Ammon's horn (tissue), 1 donor: ENCODE measurements at regions not wholly inside any gene's neighbourhood (a gene's known extent, or its start where the extent isn't known, plus 50 kb on each side); places are given as distances from the start of the nearest gene placed in this dataset.
"Not testable (repeated sequence)": the region's sequence is repeated elsewhere in the genome, so short reads cannot be mapped to it uniquely, and the experiment has no call there.

Experiments
- DNase-seq: peaks from one replicate; pipeline ENCODE4 v3.0.0-alpha.2; 2016; ENCODE audit warnings: low spot score

DNA sequence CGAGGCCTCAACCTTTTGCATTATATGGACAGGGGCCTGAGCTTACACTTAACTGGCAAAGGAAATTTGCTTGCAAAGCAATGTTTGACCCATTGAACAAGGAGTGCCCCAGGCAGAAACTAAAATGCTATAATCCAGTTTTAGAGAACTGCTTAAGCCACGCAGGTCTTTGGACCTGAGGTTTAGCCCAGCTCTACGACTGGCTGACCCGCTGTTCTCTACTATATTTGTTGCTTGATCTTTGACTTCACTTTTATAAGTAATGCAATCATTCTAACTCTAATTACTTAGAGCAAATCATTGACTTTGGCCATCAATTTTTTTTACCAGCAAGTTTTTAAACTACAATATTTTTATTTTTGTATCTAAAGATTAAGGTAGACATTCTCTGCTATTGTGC lies 268.8 kb downstream of the MREG start:
- DNase-seq, result no peak

DNA sequence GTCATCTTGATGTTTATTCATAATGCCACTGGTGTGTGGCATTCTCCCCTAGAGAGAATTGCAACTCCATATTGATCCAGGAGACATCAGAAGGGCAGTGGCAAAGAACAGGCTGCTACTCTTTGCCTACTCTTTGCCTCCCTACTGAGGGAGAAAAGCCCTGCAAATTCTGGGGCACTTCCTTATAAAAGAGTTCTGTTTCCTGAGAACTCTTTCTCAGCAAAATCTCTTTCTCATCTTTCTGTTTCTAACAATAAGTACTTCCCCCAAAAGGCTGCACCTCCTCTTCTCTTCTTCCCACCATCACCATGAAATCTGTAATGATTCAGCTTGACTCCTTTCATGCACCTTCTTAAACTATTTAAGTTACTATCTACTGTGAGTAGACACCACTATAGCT lies 270.3 kb downstream of the MREG start:
- DNase-seq, result no peak

DNA sequence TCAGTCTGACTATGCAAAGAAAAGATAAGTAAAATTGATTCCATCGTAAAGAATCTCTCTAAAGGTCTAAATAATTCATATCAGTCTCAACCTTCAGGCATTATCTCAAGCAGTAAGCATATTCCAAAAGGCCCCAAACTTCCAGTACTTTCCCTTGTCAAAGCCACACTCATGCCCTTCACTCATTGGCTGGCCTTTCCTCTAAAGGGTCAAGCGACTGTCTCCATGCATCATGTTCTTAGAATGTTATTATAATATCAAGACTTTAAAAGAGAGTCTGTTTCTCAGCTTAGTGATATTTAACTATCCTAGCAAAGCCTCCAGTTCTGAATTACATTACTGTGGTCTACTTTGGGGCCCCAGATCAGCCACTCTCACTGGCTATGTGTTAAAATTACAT lies 271.3 kb downstream of the MREG start:
- DNase-seq, result no peak

DNA sequence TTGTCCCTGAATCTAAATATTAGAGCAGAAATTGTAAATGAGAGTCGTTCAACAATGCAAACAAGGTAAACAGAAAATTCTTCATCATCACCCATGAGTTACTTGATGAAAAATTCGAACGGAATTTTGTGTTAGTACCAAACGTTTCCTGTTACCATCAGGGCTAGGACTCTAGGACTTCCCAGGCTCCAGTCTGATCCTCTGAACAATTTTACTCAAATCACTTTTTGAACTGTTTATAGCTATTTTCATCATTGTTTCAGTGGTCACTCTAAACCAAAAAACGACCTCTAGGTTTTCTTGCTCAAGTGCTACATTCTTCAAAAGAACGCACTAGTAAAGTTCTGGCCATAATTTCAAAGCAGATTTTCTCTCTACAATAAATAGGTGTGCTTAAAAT lies 273.3 kb downstream of the MREG start:
- no peak for DNase-seq

DNA sequence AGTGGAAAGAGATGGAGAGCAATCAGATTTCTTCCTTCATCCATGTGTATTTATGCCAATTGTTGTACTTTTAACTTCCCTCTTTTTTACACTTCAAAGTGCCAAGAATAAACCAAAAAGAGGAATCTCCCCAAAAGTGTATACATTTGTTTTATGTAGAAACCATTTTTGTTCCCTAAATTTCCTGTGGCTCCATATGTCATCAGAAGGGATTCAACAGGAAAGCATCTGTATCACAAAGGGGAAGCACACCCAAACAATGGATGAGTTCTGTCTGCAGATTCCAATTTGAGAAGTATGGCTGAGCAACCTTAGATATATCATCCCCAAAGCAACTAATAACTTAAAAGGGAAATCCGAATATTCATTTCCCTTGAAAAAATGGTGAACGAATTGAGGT lies 275.0 kb downstream of the MREG start:
- DNase-seq, result no peak

DNA sequence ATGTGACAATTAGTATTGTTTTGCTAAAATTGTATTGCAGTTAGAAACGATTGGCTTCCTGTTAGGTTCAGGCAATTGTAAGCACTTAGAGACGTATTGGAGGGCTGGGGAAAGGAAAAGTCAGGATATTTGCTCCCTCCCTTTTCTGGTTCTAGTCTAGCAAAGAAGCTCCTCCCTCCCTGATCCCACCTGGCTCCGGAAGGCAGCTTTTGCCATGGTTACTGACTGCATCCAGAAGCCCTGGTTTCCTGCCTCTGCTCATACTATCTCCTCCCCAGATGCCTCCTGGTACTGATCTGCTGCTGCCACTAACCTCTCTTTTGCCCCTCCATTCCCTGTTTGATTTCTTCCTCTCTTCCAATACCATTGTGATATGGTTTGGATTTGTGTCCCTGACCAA lies 275.9 kb downstream of the MREG start:
- DNase-seq, result no peak

DNA sequence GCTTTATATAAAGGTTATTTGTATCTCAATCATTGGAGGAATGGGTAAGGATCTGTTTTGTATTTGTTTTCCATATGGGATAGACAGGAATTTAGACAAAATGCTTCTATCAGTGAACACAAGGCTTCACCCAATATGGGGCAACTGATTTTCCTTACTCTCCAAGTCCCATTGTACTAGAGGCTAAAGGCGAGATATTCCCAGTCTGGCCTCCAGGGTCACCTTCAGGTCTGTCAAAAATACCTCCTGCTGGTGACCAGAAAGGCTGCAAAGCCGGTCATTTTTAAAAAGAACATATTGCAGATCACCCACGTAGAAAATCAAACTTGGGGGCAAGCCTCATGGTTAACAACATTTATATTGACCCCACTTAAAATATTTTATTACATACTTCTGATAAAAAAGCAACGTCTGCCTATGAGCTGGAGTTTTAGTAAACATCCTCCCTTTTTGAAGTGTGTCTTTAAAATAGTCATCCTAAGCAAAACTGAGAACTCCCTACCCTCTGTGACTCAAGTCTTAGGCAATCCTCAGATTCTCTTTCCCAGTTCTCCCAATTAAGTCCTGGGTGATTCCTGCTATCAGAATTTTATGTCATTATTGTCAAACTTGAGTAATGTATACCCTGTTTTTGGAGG lies 276.6 kb downstream of the MREG start:
- no peak for DNase-seq

DNA sequence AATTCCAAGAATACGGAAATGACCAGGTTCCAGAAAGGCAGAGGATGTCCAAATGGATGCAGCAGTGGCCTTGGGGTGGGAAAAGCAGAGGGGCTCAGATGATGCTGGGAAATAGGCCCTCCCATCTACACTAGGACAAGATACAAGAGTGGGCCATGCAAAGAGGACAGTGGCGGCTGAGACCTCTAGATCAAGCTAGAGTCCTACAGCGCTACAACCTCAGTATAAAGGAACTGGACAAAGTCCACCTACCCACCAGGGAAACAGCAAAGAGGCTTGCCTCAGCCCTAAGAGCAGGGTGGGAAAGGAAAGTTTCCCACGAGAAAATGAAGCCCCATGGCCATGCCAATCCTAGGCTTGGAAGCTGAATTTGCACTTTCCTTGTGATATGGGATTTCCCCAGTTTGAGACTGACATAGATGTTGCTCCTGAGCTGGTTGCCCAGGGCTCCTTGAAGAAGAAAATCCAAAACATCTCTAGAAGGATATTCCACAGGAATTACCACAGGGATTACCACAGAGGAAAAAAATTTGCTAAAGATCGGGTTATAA lies 282.2 kb downstream of the MREG start:
- no peak for DNase-seq

DNA sequence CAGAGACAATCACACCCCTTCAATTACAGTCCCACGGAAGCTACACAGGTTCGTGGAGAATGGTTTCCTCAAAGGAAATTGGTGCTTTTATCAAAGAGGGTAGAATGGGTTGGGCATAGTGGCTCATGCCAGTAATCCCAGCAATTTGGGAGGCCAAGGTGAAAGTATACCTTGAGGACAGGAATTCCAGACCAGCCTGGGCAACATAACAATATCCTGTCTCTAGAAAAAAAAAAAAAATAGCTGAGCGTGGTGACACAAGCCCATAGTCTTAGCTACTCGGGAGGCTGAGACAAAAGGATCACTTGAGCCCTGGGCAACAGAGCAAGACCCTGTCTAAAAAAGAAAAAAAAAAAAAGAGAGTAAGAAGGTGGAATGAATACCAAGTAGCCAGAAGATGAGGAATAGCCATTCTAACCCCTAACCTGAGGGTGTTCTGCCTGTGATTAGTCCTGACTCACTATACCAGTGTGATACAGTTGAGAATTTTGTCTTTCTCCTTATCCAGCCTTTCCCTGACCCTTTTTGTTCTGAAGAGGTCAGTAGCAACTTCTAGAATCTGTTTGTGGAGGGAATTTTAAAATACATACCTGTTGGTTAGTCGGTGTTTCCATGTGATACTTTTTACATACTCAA lies 283.2 kb downstream of the MREG start:
- no peak for DNase-seq

DNA sequence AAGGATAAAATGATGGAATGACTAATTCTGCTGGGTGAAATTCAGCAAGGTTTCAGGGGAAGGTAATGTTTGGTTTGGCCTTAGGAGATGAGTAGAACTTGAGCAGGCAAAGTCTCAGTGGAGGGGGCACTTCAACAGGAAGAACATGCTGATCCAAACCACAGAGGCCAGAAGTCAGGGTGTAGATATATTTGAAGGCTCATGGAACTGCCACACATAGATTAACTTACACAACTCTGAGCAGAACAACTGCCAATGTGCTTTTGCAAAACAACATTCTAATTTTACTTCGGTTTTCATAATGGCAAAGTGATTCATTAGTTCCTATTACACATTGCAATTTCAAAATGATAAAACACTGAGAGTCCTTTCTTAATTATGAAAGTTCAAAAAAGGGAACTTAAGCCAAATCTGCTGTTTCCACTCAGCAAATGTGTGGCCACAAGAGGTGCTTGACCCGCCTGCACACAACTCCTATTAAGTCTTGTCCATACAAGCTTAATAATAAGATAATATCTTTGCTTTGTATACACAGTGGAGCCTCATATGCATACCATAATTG lies 284.8 kb downstream of the MREG start:
- peak; percentile 47 for DNase-seq

DNA sequence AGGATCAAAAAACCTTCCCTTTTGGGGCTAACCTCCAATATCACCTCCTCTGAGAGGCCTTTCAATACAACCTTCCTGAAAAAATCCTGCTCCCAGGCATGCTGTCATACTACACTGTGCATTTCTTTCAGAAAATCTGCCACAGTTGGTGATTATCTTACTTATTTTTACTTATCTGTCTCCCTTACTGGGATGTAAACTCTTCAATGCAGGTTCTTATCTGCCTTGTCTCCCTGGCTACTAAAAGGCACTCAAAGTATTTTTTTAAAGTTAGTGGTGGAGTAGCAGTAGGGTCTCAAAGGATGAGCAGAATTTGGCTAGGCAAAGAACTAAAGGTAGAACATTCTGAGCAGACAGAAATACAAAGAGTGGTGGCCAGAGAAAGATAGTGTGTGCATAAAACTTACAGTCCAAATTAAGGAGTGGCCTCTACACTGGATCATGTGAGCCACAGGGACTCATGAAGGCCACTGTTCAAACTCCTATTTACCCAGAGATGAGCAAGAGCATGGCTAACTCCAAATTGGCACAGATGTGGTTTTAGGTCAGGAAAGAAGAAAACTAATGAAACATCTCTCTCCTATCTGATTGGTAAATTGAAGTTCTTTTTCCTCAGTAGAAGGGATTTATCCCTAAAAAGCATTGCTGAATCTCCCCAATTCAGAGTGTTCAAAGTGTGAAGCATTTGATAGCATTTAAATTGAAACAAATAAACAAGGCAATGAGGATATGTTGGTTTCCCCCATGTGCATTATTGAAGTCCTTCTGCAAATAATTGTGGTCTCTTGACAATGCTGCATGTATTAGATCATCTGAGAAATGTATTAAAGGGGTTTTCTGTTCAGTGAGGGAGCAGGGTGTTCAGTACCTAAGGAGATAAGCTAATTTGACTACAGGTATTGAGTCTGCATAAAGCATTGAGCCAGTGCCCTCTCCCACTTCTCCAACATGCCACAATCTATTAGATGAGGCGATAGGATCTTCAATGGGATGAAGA lies 285.5 kb downstream of the MREG start:
- DNase-seq, result no peak

DNA sequence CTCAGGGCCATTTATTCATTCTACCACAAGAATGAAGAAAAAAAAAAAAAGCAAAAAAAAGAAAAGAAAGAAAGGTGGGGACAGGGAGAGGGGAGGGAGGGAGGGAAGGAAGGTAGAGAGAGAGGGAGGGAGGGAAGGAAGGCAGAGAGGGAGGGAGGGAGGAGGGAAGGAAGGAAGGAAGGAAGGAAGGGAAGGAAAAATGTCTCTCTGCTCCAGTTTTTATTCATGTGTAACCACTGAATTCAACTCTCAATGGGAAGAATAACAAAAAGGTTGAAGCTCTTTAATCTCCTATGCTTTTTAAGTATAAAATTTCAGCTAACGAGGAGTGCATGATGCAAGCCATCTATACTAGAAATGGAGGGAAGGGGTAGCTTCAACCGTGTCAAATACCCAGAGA lies 287.3 kb downstream of the MREG start:
- no peak for DNase-seq

DNA sequence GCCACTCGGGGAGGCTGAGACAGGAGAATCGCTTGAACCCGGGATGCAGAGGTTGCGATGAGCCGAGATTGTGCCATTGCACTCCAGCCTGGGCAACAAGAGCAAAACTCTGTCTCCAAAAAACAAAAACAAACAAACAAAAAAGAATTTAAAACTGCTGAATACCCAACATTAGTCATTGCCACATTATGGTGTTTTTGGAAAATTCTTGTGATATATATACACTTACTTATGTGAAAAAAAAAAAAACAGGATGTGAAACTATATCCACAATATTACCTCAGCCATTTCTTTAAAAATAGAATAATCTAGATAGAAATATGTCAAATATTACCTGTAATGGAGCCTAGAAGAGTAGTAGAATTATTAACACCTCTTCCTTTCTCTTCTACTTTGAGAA lies 288.3 kb upstream of the FN1 start:
- no peak for DNase-seq

DNA sequence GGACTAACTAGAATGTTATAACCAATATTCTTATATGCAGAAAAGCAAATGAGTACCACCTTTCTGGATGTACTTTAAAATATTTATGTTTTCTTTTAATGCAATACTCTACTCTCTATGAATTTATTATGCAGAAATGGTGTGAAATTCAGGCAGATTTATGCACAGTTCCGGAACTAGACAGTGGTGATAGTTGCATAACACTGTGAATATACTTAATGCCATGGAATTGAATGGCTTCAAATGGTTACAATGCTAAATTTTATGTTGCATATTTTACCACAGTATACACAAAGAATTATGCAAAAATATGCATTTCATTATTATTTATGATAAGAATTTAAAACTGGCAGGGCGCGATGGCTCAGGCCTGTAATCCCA lies 287.8 kb upstream of the FN1 start:
- DNase-seq, result no peak

DNA sequence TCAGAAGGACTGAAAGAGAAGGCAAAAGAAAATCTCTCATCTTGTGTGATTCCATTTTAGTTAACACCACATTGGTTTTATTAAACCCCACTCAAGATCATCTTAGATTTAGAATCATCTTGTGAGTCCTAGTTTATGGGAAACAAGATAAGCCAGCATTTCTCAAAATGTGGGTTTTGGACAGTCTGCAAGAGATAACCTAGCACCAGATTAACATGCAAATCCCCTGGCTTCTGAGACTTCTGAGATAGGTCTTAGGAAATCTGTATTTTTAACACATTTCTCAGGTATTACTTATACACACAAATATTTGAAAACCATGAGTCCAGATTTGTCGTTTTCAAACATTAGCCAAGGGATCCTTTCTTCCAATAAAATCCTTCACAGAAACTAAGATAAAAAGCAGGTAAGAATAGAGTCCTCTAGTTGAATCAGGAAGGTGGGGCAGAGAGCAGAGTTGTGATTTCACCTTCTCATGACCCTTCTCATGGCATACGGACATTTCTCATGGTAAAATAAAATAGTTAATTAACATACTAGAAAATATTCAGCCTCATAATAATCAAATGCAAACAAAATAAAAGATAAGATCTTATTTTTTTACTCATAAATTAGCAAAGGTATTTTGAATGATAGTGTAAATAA lies 287.2 kb upstream of the FN1 start:
- no peak for DNase-seq

DNA sequence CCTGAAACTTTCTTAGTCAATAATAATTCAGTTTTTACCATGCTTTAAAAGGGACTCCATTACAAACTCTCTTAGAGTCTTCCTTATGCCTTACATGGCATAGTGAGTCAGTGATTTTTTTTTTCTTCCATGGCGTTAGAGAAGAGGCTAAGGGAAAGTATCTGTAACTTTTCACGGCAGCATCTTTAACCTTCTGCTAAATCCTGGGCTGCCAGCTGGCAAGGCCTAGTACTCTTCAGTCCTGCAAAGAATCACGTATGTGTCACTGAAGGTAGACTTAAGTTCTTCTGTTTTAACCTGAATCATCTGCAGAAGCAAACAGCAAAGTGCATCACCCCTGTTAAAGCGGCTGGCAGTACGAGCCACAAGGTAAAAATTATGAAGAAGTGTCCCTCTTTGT lies 286.3 kb upstream of the FN1 start:
- no peak for DNase-seq

DNA sequence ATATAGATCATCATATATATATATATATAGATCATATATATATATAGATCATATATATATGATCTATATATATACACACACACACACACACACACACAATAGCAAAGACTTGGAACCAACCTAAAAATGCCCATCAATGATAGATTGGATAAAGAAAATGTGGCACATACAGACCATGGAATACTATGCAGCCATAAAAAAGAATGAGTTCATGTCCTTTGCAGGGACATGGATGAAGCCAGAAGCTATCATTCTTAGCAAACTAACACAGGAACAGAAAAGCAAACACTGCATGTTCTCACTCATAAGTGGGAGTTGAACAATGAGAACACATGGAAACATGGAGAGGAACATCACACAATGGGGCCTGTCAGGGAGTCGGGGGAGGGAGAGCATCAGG lies 285.6 kb upstream of the FN1 start:
- DNase-seq, result not testable (repeated sequence)

DNA sequence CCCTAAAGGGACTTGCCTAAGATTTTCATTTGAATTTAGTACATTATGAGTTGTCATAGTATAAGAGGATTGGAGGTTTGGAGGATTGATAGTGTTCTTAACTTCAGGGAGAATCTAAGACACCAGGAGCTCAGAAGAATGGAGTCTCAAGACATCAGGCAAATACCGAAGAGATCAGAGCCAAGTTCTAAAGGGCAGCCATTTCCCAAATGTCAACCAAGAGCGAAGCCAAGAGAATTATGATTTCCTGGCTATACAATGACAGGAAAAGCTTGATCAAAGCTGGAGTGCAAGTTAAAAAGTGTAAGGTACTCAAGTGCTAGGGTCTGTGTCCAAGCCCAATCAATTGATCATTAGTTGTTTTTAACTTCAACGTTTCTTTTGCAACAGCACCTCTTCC lies 283.0 kb upstream of the FN1 start:
- no peak for DNase-seq

DNA sequence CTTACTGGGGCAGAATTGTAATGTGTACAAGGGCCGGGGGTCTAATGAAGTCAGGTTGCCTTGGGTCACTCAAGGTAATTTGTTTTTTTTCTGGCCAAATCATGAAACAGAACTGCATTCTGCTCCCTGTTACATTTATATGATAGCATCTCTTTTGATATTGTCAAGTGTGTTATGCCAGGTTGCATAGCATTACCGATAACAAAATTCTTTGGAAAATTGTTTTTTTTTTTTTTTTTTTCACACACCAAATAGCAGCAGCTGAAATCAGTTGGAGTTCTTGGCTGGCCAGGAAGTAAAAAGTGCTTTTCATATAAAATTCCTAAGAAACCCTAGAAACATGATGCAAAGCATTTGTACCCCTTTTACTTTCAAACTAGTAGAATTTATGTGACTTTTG lies 282.6 kb upstream of the FN1 start:
- DNase-seq, result no peak

DNA sequence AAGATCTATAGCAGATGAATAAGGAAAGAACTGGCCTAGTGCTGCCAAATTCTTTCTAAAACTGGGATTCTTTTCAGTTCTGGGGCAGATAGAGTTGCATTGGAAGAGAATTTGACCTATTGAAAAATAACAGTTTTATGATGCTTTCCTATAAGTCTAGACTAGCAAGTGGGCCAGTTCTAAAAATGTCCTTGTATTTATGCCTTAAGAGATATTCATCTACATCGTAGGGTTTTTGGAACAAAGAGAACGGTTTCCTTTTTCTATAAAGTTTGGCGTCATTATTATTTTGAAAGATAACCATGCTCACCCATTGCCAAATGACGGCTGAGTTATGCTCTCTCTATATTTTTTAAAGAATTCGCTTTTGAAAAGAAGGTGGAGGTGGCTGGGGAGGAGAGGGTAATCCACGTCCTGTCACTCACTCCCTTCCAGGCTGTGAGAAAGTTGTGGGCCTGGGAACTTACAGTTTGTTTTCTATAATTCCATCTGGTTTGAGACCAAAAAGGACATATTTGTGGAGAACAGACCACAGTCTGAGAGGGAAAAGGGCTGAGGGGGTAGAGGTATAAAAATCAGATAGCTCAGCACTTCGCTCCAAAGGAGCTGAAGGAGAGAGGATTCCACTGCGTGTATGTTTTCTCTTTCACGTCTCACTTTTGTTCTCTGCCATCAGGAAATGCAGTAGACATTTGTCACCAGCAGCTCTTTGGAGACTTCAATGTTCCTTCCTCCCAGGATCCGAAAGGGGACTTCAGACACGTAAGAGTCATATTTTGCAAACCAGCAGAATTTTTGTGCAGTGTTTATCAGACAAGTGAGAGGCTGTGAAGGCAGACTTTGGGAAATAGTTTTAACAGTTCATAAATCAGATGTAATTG lies 281.9 kb upstream of the FN1 start:
- no peak for DNase-seq

DNA sequence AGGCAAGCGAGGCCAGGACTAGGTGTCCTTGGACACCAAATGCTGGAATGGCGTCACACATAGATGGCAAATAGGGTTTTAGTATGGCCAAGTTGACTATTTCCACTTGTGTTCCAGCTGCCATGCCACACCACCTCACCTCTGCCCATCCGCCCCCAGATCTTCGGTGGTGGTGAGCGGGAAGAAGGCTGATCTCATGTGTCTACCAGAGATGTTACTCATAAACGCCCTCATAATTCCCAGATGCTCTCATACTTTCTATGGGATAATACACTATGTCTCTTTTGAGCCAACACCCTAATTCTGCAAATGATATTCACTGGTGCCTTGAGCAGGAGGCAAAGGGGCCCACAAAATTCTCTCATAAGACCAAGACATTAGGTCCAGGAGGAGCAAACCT lies 281.1 kb upstream of the FN1 start:
- DNase-seq, result no peak
